ENCODE measurements at regions not wholly inside any gene's neighbourhood (a gene's known extent, or its start where the extent isn't known, plus 50 kb on each side); places are given as distances from the start of the nearest gene placed in this dataset.

DNA sequence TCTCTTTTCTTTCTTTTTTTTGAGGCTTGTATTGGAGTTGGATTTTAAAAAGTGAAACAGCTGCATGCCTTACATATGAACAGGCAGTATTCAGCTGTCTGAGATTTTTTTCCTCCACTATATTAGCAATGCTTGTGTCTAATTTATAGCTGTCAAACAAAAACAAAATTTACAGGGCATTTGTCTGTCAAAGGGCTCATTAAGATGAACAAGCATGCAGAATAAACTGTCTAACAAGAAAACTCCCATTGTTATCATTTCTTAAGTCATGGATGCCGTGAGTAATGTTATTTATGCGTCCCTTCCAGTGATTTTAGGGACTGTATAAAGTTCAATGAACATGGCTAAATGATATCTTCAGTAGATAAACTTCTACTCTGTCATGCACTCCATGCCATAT lies 674.7 kb downstream of the PLCL1 start:
- no peak for DNase-seq

DNA sequence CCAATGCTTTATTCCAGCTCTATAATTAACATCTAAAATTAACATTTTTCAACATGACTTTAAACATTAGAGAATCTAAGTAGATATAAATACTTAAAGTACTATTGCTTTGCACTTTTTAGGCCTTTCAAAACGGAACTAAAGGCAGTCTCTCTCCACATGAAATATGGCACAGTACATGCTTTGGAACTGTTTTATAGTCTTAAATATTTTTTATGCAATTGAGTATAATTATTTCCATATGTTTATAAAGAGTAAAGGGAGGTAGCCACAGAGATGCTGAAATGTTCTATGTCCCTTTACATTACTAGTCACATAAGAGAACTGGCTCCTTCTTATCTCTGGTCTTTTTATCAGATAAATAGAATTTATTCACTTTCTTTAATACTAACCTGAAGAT lies 674.0 kb downstream of the PLCL1 start:
- DNase-seq: no peak

DNA sequence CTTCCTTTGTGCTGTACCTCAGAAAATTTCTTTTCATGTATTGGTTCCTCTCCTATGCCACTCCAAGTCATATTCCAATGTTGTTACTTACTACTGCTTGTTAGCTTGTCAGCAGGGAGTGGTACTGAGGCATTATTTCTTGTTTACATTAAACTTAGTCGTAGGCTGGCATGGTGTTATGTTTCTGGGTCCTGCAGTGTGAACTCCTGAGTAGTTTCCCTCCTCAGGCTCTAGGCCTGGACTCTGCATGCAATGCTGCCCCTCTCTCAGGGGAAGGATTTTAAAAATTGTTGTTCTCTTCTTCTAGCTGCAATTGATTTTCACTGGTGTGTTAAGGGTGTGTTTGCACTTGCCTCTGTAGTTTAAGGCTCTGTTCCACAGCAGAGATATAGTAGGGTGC lies 671.6 kb downstream of the PLCL1 start:
- no peak for DNase-seq

DNA sequence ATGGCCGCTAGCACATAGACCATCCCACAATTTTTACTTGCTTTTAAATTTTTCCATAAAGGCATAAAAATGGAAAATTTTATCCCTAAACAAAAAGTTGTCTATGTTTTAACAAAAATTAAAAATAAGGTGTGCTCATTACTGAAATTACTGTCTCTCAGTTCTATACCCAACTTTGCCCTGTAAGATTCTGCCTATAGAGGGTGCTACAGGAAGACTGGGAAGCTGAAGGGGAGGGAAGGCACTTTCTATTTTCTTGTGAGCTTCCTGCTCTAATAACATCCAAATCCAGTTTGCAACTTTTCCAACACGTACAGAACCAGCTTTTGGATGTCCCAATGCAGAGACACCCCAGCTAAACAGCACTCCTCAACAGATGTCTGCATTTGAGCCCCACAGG lies 666.9 kb downstream of the PLCL1 start:
- DNase-seq: no peak

DNA sequence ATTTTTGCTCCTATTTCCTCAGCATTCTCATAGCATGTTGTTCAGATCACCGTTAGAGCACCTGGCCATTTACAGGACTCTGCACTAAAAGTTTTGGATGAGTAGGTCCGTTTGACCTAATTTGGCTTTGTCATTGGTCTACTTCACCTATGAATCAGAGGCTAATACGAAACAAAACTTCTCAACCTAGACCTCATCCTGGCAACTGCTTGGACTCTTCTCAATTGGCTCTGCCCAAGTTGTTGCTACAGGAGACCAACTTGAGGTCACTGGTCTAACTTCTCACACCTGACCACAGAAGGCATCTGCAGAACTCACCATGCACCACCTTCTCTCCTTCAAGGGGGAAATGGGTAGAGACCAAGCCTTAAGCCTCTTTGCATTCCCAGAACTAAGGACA lies 663.7 kb downstream of the PLCL1 start:
- DNase-seq: no peak

DNA sequence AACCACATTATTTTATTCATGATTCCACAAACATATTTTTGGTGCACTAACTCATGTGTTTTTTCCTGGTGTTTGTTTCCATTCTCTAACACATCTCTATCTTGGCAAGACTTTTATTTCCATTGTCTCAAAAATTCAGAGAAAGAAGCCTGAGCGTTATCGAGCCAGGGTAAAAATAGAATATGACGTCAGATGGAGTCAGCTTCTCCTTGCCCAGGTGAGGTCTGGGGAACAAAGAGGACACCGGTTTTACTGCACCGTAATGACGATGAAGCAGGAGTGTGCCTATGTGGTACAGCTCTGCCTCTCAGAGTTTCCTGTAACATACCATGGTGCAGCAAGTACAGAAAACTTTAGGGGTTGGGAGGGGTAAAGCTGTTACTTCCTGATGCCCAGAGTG lies 661.6 kb downstream of the PLCL1 start:
- DNase-seq: no peak

DNA sequence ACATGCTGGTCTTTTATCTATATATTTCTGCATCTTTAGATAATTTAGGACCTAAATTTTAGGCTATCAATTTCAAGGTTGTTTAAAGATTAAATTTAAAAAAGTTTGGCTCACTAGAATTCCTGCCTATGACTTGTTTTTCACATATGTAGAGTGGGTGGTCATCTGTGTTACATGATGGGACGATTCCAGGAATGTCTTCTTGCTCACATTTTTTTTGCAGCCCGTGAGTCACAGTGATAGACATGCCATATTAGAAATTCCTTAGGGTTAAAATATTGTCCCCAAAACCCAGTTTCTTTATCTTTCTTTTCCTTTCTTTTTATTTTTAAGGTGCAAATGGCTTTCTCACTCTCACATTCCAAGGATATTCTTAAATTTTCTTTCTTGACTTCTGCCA lies 652.0 kb downstream of the PLCL1 start:
- DNase-seq: no peak

DNA sequence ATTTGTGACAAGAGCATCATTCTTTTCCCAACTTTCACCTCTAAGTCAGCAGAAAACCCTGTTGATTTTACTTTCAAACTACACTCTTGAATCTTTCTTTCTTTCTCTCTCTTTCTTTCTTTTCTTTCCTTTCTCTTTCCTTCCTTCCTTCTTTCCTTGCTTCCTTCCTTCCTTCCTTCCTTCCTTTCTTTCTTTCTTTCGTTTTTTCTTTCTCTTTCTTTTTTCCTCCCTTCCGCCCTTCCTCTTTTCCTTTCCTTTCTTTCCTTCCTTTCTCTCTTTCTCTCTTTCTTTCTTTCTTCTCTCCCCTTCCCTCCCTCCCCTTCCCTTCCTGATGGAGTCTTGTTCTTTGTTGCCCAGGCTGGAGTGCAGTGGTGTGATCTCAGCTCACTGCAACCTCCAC lies 649.5 kb downstream of the PLCL1 start:
- no peak for DNase-seq

DNA sequence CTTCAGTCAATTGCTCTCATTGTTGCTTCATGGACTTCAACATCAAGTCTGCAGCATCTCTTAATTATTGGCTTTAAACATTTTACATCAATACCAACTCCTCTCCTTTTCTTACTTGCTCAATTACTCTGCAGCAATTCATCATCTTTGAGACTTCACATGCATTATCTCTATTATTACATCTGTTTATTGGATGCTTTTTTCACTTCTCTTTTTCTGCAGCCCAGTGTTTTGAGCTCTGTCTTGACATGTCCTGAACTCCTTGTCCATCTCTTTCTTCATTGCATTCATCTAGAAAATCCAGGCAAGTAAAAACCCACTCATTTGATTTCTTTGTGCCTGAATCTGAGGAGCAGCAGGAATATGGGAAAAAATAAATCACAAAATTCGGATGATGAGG lies 647.9 kb downstream of the PLCL1 start:
- DNase-seq: no peak

DNA sequence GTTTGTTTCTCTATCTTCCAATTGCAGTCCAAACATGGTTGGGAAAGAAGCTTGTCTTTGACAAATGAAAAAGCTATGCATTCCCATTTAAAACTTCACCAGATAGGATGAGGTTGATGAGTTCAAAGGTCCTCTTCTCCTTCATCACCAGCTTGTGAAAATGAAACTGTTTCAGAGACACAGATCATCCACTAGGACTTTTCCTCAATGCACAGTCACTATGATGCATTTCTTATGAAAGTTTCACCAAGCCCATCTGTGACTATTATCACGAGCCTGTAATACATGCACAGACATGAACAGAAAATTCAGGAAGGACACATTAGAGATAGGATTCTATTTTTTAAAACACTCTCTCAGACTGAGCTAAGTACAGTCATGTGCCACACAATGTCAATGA lies 644.4 kb downstream of the PLCL1 start:
- no peak for DNase-seq

DNA sequence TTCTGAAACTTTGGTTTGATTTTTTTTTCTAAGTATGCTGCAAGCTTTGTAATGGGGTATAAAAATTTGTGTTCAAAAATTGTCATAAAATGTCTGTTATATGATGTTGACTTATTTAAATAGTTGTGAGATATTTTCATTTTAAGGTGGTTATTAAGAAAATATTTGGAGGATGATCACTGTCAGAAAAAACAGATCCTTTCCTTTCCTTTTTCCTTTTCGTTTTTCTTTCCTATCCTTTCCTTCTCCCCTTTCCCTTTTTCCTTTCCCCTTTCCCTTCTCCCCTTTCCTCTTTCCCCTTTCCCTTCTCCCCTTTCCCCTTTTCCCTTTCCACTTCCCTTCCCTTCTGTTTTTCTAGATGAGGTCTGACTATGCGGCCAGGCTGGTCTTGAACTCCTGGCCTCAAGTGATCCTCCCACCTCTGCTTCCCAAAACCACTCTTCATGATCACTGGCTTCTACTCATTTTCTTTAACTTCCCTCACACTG lies 640.5 kb downstream of the PLCL1 start:
- DNase-seq: no peak

DNA sequence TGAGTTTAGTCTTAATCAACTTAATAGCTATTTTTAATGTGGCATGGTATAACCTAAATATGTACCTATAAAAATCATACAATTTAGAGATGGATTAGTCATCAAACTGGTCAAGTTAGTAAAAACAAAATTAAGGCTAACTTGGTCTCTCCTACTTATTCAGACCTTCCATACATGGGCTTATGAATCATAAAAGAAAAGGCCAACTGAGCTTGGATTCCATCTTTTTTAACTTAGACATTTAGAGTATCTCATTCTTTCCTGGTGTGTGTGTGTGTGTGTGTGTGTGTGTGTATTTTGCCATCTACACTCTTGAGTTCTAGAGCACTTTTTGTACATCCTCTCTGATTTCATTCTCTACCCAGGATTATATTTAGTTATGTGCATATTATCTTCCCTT lies 637.5 kb downstream of the PLCL1 start:
- DNase-seq: no peak

DNA sequence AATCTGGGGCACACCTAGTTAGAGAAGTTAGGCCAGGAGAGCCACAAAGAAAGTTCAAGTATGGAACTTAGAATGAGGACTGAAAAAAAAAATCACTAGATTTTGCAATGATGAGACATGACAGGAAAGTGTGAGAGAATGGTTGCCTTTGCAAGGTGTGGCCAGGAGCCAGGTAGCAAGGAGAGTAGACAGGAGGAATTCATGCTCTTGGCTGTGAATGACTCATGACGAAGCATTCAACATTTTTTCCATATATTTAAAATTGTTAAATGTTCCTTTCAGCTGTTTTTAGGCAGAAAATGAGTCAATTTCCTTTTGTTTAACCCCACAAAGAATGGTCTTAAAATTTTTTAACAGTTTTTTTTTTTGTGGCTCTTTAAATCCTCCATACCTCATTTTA lies 636.9 kb downstream of the PLCL1 start:
- no peak for DNase-seq

DNA sequence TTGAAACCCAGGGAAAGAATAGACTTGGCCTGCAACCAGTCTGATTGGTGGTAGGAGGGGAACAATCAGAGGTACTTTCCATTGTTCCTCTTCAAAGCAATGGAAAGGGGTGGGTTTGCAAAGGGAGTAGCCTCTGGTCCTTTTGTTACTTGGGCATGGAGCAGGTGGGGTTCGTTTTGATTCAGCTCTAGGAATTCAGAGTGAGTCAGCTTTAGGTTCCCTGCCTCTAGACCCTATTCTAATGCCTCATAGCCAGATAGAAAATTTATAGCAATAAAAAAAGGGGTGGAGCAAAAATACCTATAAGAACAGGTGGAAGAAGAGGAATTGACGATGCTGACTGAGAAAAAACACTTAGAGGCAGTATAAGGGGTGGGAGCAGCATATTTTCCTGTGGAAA lies 636.4 kb downstream of the PLCL1 start:
- no peak for DNase-seq

DNA sequence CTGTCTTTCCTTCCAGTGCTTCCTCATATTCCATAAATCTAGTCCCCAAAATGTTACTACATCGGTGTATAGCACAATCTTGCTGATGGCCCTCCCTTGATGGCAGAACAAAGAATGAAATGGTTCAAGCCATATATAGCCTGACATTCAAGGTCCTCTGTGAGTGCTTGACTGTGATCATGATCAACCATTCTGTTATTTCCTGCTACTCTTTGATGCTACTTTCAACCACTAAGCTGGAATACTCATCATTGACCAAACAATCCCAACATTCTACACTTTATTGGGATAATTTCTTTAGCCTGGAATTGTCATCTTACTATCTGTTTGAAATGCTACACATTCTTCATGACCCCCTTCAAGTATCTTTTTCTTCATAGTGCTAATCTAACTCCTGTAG lies 633.9 kb downstream of the PLCL1 start:
- DNase-seq: no peak

DNA sequence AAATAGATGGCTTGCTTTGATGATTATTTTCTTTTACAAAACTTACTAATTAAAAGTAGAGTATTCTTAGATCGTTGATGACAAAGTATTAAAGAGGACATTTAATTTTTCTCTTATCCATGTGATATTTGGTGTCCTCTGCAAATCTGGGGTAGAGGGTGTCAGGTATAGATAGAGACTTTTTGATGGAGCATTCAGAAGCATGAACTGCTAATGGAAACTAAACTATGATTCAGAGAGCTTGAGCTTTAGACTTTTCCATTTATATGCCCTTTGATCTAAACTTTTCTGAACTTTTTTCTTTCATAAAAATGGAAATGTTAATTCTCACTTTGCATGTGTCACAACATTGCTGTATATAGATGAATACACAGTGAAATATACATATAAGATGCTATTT lies 619.7 kb downstream of the PLCL1 start:
- DNase-seq: no peak

DNA sequence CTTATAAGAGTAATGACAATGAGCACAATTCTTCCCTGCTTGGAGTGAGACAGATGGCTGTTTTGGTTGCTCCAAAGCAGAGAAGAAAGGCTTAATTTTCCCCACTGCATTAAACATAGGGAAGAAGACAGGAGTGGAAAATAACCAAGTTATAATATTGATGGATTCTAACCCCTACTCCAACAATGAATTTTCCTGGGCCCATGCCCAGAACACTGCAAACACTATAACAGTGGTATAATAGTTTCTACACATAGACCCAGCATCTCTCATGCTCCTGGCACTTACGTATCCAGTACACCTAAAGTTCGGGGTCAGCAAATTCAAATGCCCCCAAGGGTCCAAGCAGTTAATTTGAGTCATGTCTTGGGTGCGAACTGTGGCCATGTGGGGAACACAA lies 613.4 kb downstream of the PLCL1 start:
- no peak for DNase-seq

DNA sequence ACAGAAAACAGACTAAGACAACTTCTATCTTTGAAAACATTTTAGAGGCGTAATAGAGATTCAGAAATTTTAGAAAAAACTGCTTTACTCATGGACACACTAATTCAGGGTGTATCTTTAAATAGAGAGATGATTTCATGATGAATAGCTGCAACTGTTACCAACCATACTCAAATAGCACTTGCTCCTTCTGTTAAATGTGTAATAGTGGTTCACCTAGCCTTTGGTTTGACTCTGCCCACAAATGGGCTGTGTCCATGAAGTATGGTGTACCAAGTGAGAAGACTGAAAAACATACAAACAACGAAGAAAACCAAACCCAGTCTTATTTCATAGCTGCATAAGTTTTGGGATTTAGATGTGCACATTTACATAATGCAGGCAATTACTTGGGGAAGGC lies 610.6 kb downstream of the PLCL1 start:
- no peak for DNase-seq

DNA sequence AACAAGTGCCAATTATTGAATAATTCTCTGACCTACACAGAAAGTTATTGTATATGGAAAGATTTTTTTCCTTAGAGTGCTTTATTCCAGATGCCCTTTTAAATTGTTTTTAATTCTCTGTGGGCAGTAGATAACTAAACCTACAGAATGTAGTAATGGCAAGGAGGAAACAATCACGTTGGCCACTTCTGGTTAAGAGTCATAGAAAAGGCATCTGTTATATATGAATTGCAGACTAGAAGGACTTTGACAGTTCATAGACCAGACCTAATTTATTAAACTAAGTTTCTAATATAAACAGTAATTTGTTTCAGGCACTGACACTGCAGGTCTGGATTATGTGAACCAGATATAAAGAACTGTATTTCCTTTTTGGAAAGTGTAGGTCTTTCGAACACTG lies 607.5 kb downstream of the PLCL1 start:
- no peak for DNase-seq

DNA sequence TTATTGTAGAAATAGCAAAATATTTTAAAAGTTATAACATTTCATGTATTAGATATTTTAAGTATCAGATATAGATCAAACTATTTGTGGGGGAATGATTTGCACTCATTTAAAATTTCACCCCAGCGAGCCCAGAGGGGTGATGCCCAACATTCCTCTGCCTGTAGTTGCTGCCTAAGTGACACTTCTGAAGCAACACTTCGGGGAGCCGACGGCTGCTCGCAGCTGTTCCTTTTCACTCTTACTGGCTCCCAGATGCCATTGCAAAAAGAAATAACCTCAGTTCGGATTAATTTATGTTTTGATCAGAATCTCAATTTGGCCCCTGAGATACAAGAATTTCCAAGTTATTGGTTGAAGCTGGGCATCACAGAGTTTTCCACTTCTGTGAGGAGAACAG lies 603.8 kb downstream of the PLCL1 start:
- no peak for DNase-seq

DNA sequence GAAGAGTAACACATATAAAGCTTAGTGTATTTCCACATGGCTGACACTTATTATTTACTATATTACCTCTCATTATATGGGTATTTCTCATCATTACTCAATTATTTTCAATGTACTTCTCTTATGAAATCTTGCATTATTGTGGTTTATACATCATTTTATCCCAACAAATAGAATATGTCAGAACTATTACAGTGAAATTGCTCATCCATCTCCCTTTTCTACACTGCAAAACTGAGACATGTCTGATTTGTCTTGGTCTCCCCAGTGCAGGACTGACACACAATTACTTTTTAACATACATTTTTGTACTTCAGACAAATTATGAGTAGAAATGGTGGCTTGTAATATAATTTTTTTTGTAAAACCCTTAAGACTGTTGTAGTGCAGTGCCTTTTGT lies 600.9 kb downstream of the PLCL1 start:
- no peak for DNase-seq

DNA sequence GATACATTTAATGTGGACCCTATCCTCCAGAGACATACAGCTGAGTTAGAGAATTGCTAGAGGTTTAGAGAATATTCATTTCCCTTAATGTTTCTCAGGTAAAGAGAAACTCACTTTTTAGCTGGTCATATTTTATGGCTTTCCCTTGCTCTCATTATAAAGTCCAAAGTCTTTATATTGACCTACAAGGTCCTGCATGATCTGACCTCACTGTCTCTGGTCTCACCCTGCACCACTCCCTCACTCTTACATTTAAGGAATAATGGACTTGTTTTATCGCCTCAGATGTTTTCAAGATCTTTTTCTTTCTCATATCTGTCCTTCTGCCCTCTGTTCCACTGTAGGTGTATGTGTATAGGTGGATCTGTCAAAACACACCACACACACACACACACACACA lies 597.3 kb downstream of the PLCL1 start:
- no peak for DNase-seq

DNA sequence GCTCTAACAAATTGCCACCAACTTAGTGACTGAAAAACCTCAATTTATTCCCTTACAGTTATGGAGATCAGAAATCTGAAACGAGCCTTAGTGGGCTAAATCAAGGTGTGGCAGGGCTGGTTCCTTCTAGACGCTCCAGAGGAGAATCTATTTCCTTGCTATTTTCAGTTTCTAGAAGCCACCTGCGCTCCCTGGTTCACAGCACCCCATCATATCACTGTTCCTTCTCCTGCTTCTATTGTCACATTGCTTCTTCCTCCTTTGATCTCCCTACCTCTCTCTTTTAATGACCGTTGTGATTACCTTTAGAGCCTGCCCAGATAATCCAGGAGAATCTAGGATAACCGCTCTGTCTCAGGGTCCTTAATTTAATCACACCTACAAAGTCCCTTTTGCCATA lies 596.6 kb downstream of the PLCL1 start:
- DNase-seq: no peak

DNA sequence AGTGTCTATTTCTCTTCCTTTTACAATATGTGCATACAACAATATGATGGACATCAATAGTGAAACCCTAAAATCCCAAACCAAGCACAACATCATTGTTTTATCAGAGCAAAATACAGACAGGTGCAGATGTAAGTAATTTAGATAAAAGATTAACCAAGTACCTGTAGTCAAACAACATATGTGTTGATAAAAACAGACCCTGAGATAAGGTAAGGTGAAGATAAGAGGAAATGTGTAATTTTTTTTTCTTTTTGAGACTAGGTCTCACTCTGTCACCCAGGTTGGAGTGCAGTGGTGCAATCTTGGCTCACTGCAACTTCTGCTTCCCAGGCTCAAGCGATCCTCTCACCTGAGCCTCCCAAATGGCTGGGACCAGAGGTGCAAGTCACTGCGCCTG lies 589.8 kb downstream of the PLCL1 start:
- DNase-seq: no peak

DNA sequence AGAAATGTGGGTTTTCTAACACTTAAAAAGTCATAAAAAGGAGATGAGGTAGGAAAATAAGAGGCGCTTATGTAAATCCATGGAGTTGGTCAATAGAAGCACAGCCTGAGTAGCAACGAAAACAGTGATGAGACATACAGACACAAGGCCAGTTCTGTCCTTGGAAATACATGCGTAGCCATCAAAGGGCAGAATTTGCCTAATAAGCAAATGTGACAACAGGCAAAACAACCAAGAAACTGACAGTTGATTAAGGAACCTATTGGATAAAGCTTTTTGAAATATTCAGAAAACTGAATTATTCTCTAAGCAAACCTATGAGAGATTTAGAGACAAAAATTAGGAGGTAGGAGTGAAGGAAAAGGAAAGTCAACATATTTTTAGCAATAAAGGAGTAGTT lies 586.3 kb downstream of the PLCL1 start:
- no peak for DNase-seq

DNA sequence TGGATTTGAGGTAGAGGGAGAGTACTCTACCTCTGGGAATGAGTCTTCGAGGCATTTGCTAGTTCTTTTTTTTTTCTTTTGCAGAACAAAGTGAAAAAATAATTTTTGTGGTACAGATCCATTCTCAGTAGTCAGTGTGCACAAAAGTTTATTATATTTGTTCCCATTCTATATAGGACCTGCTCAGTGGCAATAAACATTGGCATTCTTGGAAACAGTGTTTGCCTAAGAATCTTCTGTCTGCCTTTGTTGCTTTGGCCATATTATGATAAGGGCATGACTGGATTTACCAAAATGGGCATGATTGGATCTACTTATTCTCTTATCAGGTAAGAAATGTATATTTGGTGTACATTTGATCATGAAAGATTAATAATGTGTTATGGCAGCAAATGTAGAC lies 583.3 kb downstream of the PLCL1 start:
- no peak for DNase-seq

All from activated CD4-positive, alpha-beta T cell treated with anti-CD3 and anti-CD28 coated beads for 1 hour (primary cell).